Hematopoietic multipotent progenitor cell treated with erythropoietin and hydrocortisone succinate and interleukin-3 and kit ligand, for 6 days (in vitro differentiated cells): ENCODE measurements at regions not wholly inside any gene's neighbourhood (a gene's known extent, or its start where the extent isn't known, plus 50 kb on each side); places are given as distances from the start of the nearest gene placed in this dataset.
"Not testable (repeated sequence)": the region's sequence is repeated elsewhere in the genome, so short reads cannot be mapped to it uniquely, and the experiment has no call there.

ENCODE experiments used
- DNase-seq: peaks from one replicate; pipeline ENCODE4 v3.0.0-alpha.2; 2015

DNA sequence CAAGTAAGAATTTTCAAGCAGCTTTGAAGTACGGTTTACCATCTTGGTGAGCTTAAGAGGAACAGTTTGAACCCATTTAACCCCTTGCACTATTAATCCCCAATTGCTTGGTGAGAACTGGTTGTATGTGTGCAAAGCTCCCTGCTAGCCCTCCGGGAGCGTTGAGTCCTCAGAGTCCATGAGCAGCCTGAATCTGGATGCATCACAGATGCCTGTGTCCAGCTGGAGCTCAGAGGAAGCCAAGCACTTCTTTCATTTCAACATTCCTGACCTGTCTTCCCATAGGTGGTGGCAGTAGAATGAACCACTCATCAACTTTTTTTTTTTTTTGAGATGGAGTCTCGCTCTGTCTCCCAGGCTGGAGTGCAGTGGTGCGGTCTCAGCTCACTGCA, 199.9 kb upstream of the IRF2BP2 start:
- DNase-seq = not testable (repeated sequence)

DNA sequence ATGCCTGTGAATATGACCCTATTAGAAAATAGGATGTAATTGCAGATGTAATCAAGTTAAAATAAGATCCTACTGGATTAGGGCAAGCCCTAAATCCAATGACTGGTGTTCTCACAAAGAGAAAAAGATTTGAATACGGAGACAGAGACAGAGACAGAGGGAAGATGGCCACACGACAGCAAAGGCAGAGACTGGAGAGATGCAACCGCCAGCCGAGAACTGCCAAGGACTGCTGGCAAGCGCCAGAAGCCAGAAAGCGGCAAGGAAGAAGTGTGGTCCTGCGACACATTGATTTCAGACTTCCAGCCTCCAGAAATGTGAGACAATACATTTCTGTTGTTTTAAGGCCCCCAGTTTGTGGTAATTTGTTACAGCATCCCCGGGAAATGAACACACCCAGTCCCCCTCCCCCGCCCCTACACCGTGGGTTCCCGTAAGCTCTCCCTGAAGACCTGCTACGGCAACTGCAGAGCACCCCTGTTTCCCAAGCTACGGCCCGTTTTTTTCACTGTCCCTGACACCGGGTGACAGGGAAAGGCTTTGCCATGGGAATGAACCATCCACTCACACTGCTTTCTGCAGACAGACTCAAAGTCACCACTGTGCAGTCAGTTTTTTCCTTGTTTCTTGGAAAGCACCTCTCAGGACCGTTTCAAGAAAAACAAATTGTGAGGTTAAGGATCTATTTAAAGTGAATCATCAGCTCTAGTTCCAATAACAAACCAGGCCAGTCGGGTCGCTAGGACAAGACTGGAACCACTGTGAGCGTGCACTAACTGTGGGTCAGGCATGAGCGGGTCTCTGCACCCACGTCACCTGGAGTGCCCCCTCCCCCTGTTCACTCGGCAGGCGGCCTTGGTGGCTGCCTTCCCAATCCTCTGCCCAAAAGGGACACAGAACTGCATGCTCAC, 199.2 kb upstream of the IRF2BP2 start:
- not testable (repeated sequence) for DNase-seq

DNA sequence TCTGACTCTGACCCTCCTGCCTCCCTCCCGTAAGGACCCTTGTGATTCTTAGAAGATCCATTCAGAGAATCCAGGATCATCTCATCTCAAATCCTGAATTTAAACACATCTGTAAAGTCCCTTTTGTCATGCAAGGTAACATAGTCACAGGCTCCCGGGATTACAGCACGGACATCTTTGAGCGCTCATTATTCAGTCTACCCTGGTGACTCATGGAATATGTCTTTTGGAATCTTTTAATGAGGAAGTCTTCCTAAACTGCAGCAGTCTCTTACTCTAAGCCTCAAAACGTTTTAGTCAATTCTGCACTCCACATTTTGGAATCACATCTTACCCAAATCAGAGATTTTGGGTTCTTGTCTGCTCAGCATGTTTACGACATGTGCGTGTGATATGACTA, 198.5 kb upstream of the IRF2BP2 start:
- DNase-seq = not testable (repeated sequence)

DNA sequence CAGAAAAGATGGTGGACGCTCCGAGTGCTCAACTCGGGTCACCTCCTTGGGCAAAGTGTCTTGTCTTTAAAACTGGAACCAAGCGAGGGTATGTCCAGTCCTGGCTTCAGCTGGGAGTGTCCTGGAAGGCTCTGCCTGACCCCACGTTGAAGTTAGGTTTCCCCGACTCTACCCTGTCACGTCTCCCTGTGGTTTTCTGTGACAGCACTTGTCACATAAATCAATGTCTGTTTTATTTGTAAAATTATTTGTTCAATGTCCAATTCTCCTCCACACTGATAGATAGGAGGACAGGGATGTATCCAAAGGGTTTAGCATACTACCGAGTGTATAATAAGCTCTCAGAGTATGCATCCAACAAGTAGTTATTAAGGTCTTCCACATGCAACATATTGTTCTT, 197.7 kb upstream of the IRF2BP2 start:
- not testable (repeated sequence) for DNase-seq

DNA sequence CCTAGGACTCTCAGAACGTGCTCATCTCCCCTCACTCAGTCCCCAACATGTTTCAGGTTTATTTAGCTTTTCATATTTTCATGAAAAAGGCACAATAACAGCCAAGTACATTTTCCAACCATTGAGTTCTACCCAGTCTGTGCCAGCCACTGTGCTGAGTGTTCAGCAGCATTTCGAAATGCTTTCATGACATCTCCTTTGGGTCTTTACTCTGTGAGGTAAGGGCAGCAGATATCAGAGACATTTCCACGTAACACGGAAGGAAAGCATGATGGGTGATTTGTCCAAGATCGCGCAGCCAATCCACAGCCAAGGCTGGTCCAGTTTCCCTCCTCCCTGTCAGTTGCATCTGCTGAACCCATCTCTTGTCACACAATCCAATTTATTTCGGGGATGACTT, 192.6 kb upstream of the IRF2BP2 start:
- DNase-seq = not testable (repeated sequence)

DNA sequence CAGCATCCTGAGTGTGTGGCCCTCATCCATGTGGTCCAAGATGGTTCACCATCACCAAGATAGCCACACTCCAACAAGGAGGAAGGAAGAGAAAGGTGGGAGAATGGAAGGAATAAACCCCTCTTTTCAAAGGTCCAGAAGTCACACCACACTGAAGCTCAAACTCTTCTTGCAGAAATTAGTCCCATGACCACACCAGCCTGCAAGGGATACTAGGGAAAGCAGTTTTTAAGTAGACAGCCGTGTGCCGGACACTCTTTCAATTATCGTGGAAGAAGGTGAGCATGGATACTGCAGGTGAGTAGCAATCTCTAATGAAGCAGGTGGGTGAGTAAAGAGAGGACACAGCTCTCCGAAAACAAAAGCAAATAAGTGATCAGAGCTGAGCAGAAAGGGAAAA, 191.7 kb upstream of the IRF2BP2 start:
- DNase-seq = not testable (repeated sequence)

DNA sequence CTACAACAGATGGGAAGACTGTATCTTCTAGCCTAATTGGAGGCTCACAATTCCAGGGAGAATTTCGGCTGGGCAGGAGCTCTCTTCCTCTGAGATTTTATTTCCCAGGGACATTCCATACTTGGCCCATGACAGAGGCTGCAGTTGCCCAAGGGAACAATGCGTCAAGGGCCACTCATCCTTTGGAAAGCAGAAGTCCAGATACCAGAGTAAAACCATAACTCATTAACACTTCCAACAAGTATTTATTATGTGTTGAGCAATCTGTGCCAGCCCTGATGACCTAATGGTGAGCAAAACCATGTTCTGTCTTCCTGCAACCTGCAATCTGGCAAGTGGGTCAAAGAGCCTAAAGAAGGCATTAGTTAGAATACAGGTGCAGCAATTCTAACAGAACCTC, 191.2 kb upstream of the IRF2BP2 start:
- DNase-seq = not testable (repeated sequence)

DNA sequence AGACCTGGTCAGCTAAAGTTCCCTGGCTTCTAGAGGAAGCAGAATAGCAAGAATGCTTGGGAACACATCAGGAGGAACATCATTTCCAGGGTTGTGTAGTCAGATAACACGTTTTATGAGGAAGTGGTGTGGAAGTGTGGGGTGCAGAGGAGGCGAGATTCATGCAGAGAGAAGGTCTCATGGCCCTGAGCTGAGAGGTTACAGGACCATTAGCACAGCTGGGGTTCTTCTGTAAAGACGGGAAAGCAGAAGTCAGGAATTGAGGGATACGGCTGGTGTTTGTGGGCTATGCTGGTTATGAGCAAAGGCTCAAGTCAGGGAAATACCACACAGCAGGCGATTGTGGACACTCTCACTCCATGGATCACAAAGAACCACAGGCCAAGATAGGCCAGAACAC, 190.6 kb upstream of the IRF2BP2 start:
- DNase-seq = not testable (repeated sequence)

DNA sequence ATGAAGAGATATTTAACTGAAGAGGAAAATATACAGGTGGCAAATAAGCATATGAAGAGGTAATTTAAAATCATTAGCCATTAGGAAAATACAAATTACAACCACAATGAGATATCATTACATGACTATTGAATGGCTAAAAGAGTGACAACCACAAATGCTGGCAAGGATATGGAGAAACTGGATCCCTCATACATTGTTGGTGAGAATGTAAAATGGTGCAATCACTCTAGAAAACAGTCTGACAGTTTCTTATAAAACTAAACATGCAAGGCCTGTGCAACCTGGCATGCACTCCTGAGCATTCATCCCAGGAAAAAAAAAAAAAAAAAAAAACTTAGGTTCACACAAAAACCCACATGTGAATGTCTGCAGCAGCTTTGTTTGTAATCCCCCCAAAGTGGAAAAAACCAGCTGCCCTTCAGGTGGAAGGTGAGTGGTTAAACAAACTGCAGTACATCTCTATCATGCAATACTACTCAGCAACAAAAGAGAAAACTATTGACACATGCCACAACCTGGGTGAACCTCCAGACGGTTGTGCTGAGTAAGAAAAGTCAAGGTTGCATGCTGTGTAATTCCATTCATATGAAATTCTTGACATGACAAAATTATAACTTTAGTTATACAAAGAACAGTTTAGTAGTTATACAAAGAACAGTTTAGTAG, 189.2 kb upstream of the IRF2BP2 start:
- DNase-seq = not testable (repeated sequence)

DNA sequence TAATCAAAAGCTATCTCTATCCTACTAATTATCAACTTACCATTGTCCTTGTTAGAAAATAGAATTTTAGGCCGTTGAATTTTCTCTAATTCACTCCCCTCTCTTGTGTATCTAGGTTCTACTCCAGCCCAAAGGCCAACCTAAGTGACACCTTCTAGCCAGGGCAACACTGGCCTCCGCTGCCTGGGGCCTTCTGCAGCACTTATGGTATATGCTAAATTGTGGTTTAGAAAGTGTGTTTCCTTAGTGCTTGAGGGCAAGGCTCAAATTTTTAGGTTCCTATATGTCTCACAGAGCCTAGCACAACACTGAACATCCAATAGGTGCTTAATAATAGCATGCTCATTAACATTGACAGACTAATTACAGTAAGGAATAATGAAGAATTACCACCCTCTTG, 187.2 kb upstream of the IRF2BP2 start:
- not testable (repeated sequence) for DNase-seq

DNA sequence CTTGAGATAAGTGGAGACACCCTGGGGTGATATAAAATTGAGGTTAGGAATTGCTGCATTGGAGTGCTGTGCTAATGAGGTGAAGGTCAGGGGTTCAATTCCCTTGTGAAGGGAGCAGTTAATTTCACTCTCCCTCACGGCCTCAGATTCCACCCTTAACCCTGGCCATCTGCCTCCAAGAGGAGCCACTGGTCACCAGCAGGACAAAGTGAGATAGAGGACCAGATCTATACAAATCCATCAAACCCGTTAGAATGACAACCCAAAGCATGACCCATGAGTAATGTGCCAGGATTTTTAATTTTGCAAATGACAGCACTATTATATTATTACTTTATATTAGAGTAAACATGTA, 186.4 kb upstream of the IRF2BP2 start:
- DNase-seq = not testable (repeated sequence)

DNA sequence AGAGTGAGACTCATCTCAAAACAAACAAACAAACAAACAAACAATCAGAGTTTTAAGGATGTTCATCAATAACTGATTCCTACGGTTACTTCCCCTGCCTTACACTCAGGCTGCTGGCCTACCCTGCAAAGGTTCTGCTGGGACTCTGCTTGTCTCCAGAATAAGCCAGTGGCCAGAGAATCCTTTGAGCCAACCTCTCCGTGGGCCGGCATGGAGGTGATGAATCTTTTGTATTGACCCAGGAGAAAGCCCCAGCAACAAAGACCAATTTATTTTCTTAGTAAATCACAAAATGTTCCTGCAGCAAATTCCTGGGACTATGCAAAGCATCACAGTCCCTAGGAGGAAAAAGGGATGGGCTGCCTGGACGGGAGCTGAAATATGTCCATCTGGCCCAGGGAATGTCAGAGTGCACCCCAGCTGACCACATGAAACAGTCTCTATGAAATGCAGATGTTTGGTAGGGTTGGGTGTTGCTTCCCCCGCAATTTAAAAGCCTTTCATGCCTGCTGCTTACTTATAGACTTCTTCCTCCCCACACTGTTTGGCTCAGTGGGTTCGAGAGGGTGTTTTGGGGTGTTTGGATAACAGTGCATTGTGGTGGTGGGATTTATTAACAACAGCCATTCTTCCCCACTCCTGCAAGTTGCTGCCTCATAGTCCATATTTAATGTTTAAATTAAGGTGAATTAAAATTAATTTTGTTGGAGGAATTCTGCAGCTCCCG, 185.9 kb upstream of the IRF2BP2 start:
- DNase-seq = not testable (repeated sequence)

DNA sequence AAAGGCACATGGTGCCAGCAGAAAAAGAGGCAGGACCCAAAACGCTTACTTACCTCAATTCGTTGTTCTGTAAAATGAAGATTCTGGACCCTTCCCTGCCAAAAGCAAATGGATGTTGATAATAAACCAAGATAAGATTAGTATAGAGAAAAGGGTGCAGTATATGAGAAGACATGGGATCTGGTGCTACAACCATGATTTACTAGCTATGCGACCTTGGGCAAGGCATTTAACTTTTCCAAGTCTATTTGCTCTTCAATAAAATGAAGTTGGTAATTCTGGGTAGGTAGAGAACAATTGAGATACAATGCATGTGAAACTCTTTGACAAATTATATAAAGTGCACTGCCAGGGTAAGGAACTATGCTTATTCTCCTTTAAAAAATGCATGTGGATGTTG, 185.0 kb upstream of the IRF2BP2 start:
- not testable (repeated sequence) for DNase-seq

DNA sequence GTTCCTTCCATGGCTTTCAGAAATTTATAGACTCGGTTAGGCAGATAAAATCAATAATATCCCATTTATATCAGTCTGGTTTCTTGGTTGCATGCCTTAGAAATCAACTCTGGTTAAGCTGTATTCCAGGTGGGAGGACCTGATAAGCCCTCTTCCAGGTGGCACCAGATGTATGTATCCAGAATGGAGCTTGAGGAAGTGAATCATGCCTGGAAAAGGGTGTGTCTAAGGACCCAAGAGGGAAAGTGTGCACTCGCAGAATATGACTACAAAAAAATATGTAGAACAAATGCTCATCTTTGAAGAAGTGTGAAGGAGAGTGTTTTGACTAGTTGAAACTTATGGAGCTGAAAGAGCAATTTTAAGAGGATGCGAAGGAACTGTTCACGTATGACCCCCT, 184.5 kb upstream of the IRF2BP2 start:
- DNase-seq = not testable (repeated sequence)

DNA sequence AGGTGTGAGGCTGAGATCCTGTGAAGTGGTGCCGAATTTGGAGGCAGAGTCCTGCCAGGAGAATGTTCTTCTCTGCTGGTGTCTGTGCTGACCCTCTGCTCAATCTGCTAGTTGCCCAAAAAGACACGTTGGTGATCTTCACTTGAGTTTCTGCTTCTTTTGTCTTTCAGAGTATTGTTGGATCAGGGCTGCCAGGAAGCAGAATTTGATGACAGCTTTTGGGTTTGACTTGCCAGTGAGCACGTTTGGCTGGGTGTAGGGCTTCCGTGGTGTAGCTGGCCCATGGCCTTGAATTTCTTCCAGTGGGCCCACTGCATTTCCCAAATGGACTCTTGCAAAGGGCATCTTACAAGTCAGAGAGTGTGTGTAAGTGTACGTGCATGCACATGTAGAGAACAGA, 183.9 kb upstream of the IRF2BP2 start:
- not testable (repeated sequence) for DNase-seq

DNA sequence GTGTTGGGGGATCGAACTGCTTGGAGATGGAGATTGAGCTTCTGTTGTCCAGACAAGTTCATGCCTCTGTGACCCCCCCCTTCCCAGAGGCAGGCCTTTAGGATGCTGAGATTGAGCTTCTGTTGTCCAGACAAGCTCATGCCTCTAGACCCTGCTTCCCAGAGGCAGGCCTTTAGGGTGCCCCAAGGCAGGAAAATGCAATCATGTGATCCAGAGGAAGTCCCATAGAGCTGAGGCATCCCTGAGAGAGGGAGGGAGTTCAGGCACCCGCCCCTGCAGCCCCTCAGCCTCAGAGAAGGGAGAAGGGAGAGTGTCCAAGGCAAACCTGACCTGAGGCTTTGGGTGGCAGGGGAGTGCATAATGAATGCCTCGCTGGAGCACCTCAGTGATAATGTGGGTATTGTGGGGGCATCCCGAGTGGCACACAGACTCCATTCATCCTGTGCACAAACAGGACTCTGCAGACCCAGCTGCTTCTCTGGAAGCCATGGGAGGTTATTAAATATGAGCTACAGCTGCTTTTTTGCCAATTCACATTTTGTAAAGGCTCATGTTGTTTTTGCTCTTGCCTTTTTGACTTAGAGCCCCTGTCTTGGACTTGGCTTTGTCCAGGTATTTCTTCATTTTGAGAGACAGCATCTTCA, 182.4 kb upstream of the IRF2BP2 start:
- not testable (repeated sequence) for DNase-seq

DNA sequence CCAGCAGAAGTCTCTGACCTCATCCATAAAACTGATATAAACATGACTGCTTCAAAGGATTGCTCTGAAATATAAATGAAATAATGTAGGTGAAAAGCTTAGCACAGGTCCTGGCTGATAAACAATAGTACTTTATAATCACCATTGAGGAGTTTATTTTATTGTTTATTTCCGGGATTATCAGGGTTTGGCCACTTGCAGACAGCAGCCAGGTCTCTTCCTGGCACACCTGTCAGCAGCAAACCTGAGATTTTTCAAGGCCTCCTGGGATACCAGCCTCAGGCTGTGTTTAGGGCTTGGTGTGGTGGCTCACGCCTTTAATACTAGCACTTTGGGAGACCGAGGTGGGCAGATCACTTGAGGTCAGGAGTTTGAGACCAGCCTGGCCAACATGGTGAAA, 181.6 kb upstream of the IRF2BP2 start:
- not testable (repeated sequence) for DNase-seq

DNA sequence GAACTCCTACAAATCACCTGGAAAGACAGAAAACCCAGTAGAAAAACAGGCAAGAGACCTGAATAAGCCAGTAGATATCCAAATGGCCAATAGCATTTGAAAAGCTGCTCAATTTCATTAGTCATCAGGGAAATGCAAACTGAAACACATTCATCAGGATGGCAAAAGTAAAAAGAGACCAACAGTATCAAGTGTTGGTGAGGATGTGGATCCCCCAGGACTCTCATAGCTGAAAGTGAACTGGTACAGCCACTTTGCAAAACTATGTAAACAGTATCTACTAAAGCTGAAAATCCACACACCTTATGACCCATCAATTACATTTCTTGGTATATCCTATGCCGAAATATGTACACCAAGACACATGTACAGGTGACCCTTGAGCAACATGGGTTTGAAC, 180.4 kb upstream of the IRF2BP2 start:
- not testable (repeated sequence) for DNase-seq

DNA sequence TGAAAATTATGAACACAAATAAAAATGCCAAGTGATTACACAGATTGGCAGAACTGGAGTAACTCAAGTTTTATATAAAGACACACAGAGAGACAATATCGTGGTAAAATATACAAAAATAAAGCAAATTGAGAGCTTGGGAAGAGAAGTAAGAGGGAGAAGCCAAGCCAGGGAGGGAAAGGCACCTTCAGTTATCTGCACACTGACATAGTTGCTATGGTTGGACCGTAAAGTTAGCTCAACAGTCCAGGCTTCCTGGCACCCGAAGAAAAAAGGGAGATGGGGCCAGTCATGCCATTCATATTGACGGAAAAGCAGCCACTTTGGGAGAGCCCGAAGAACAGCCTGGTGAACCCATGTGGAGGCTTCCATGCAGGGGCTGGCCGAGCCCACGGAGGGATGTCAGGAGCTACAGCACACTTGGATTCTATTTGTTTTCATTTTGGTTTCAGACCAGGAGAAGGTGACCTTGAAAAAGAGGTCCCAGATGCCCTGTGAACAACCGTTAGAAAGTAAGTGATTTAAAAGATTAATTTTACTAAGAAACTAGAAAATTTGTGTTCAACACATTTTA, 177.1 kb upstream of the IRF2BP2 start:
- DNase-seq = not testable (repeated sequence)

DNA sequence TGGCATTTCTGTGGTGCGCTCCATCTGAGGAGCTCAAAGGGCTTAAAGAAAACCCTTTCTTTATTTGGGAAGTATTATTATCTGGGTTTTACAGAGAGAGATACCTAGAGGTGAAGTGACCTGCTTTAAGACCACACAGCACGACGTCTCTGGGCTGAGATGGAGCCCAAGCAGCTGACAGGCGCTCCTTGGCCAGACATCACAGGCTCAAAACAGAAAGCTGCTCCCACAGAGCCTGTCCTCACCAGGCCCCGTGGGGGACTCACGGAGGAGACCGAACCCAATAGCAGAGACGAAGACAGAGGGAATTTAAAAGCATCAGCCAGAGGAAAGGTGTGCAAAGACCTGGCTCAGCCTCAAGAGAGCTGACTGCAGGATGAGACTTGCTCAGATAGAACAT, 175.9 kb upstream of the IRF2BP2 start:
- DNase-seq = not testable (repeated sequence)

DNA sequence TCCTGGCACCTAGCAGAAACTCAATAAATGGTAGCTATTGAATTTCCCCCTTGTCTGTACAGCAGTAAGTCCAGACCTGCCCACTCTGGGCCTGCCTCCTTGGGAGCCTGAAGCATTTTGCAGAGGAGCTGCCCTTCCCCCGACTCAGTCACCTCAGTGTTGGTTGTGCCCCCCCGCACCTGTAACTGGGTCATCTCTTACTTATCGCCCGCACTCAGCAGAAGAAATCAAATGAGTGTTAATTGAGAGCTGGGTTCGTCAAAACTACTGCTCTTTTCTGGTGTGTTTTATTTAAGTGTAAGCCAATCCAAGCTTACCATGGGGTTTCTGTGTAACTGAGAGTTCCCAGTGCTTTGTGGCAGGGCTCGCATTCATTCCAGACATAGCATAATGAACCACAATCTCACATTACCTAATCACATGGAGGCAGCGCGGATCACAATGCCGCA, 175.5 kb upstream of the IRF2BP2 start:
- not testable (repeated sequence) for DNase-seq

DNA sequence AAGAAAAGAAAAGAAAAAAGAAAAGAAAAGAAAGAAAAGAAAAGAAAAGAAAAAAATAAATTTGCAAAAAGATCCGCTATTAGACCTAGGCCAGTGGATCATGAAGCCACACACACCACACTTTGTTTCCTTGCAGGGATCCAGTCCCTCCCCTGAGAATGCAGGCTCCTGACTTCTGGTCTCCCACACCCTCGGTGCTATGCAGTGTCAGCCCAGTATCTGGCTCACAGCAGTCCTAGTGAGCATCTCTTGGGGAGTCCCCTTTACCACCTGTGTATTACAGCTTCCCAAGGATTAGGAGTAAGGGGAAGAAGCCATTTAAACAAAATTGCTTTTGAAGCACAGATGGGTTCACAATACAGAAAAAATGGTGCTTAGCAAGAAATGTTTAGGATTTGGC, 174.1 kb upstream of the IRF2BP2 start:
- DNase-seq = not testable (repeated sequence)
